K562 (cell line): ENCODE measurements at regions not wholly inside any gene's neighbourhood (a gene's known extent, or its start where the extent isn't known, plus 50 kb on each side); places are given as distances from the start of the nearest gene placed in this dataset.

Source experiments
- ATAC-seq: fragments of 200-7000 bp; cut with Tn5 transposase; 3 replicates; pipeline ENCODE4 v1.9.1; 2020; ENCODE audit warnings: moderate library complexity
- BruUV-seq: library from RNA; stranded (reverse); fragments of 400-500 nt; replicated peaks from 2 replicates; lab custom pipeline; 2021; lab: Mats Ljungman, UMichigan
- CTCF ChIA-PET: fragments of 300-600 bp; formaldehyde crosslinking; extraction: SDS; loops from one replicate; lab custom pipeline; 2021; ENCODE audit warnings: low intra/inter-chr PET ratio; lab: Yijun Ruan, JAX
- POLR2A ChIA-PET: fragments of 300-600, 350-650 bp; sonication (Branson Sonifier 250); formaldehyde crosslinking; extraction: SDS; loops from one replicate; lab custom pipeline; 2021; ENCODE audit warnings: antibody characterized with exemption, inconsistent platforms; lab: Yijun Ruan, JAX
- DNase-seq, 4 experiments: peaks; one replicate each; pipeline versions ENCODE4 v3.0.0 to v3.0.0-alpha.2; 2011 to 2018; ENCODE audit warnings: low spot score in 3 of 4, mixed read lengths in 3 of 4; ENCODE audit errors: extremely low read depth in 1 of 4
- FAIRE-seq: peaks from 2 replicates; lab custom pipeline; 2011; peaks lifted over from hg19 to GRCh38; lab: Jason Lieb, UNC
- H2AFZ ChIP-seq: 2 replicates; pipeline ENCODE4 v1.6.0; 2011; ENCODE audit warnings: low read depth, low read length, control low read depth, inconsistent platforms
- H3K27ac ChIP-seq: fragments of 200-600 bp; 3 replicates; pipeline ENCODE4 v1.8.0; 2011; ENCODE audit warnings: low read depth, mild to moderate bottlenecking, control low read depth, inconsistent platforms, low read length, moderate library complexity, mixed read lengths; ENCODE audit errors: extremely low read depth
- H3K27me3 ChIP-seq, 2 experiments: fragments of 300-600 bp in 1 of 2; 2 replicates in 1 of 2; 3 replicates in 1 of 2; pipeline versions ENCODE4 v1.6.0 to v1.8.0; 2011; ENCODE audit warnings: inconsistent platforms in 2 of 2, low read length in 2 of 2, mild to moderate bottlenecking in 1 of 2, mixed read lengths in 1 of 2, moderate library complexity in 1 of 2; ENCODE audit not compliant: control insufficient read depth in 2 of 2, insufficient read depth in 2 of 2
- H3K36me3 ChIP-seq: fragments of 300-600 bp; 3 replicates; pipeline ENCODE4 v1.8.0; 2011; ENCODE audit warnings: mild to moderate bottlenecking, low read length, inconsistent platforms; ENCODE audit not compliant: control insufficient read depth, insufficient read depth
- H3K4me1 ChIP-seq, 2 experiments: fragments of 200-600 bp in 1 of 2; replicated peaks in 1 of 2; 2 replicates in 1 of 2; 3 replicates in 1 of 2; pipeline versions ENCODE4 v1.5.1 to v1.8.0; 2011; ENCODE audit warnings: inconsistent platforms in 2 of 2, low read length in 2 of 2, mild to moderate bottlenecking in 1 of 2, mixed read lengths in 1 of 2, moderate library complexity in 1 of 2; ENCODE audit not compliant: control insufficient read depth in 2 of 2, insufficient read depth in 2 of 2
- H3K4me2 ChIP-seq: 2 replicates; pipeline ENCODE4 v1.6.1; 2011; ENCODE audit warnings: low read length, control low read depth, inconsistent platforms, mixed read lengths; ENCODE audit not compliant: insufficient read depth
- H3K4me3 ChIP-seq: fragments of 200-600 bp; sonication (generic), shearing (Covaris generic); 2 replicates; pipeline ENCODE4 v1.5.1; 2016; ENCODE audit warnings: control low read depth, inconsistent platforms
- H3K79me2 ChIP-seq: fragments of 200-600 bp; 3 replicates; pipeline ENCODE4 v1.8.0; 2011; ENCODE audit warnings: low read length, inconsistent platforms; ENCODE audit not compliant: control insufficient read depth, insufficient read depth
- H3K9ac ChIP-seq, 2 experiments: 2 replicates each; pipeline versions ENCODE4 v1.6.0 to v1.6.1; 2011; ENCODE audit warnings: low read depth in 2 of 2, low read length in 2 of 2, control low read depth in 1 of 2, inconsistent platforms in 1 of 2, mild to moderate bottlenecking in 1 of 2, mixed read lengths in 1 of 2; ENCODE audit not compliant: insufficient read depth in 1 of 2
- H3K9me1 ChIP-seq: one replicate; pipeline ENCODE4 v1.6.0; 2011; ENCODE audit warnings: inconsistent platforms, mild to moderate bottlenecking, low read length, moderate library complexity; ENCODE audit not compliant: control insufficient read depth, insufficient read depth
- H3K9me3 ChIP-seq: replicated peaks from 2 replicates; pipeline ENCODE4 v1.5.1; 2011; ENCODE audit warnings: low read depth, low read length, inconsistent platforms; ENCODE audit not compliant: control insufficient read depth, insufficient read depth
- H4K20me1 ChIP-seq: replicated peaks from 2 replicates; pipeline ENCODE4 v1.6.1; 2011; ENCODE audit warnings: low read length, inconsistent platforms, mixed read lengths; ENCODE audit not compliant: control insufficient read depth, insufficient read depth
- CCAR2 ChIP-seq: fragments of 200-400 bp; formaldehyde crosslinking; IDR thresholded peaks from 2 replicates; pipeline ENCODE4 v1.6.1; 2017; ENCODE audit warnings: mild to moderate bottlenecking, low read depth, low read length
- ELF1 ChIP-seq: fragments of 200-800 bp; sonication (Bioruptor generic); IDR thresholded peaks from 2 replicates; pipeline ENCODE4 v1.6.1; 2016; ENCODE audit warnings: missing genetic modification characterization, missing compliant biosample characterization
- ILK ChIP-seq: fragments of 450-650 bp; IDR thresholded peaks from 2 replicates; pipeline ENCODE4 v1.6.1; 2016; ENCODE audit warnings: missing genetic modification characterization, low read depth, mild to moderate bottlenecking, missing compliant biosample characterization, moderate library complexity, borderline replicate concordance
- RBM39 ChIP-seq: fragments of 200-400 bp; formaldehyde crosslinking; optimal IDR thresholded peaks from 2 replicates; pipeline ENCODE3; 2018; ENCODE audit warnings: low read depth, low read length
- SMAD4 ChIP-seq: fragments of 250-450 bp; sonication (Bioruptor Pico); conservative IDR thresholded peaks from 2 replicates; pipeline ENCODE4 v1.8.0; 2021; ENCODE audit warnings: inconsistent platforms, mild to moderate bottlenecking, moderate library complexity
- TBL1XR1 ChIP-seq, 2 experiments: IDR thresholded peaks; 2 replicates each; pipeline ENCODE4 v1.6.1; 2012; ENCODE audit warnings: improper control_type of control experiment in 2 of 2, low read length in 2 of 2, mild to moderate bottlenecking in 1 of 2
- ZKSCAN3 ChIP-seq: fragments of 250-450 bp; sonication (Bioruptor Pico); IDR thresholded peaks from 2 replicates; pipeline ENCODE4 v1.4.0; 2020
- ZNF146 ChIP-seq: IDR thresholded peaks from one replicate; pipeline ENCODE4 v1.6.1; 2018; ENCODE audit warnings: missing compliant biosample characterization; ENCODE audit not compliant: unreplicated experiment
- ZNF584 ChIP-seq: fragments of 200-800 bp; sonication (Bioruptor generic); IDR thresholded peaks from 2 replicates; pipeline ENCODE4 v1.6.1; 2016; ENCODE audit warnings: low read depth, mild to moderate bottlenecking, missing genetic modification characterization, missing compliant biosample characterization
- ZNF778 ChIP-seq: fragments of 450-650 bp; formaldehyde crosslinking; IDR thresholded peaks from 2 replicates; pipeline ENCODE4 v1.4.0; 2020; ENCODE audit warnings: mild to moderate bottlenecking, moderate library complexity
- WGBS: fragments of 100-300 bp; shearing (Covaris generic); methylation state at CpG from one replicate; pipeline ENCODE4 v1.1.6; 2016; ENCODE audit warnings: low coverage, mixed read lengths; ENCODE audit not compliant: insufficient coverage; ENCODE audit errors: missing lambda C conversion rate; 5-methylcytosine and 5-hydroxymethylcytosine counted together
- in situ Hi-C: fragments of 300-500 bp; cut with MboI; formaldehyde crosslinking; loops from 4 replicates; pipeline ENCODE4 v1.15.0; 2018; ENCODE audit warnings: inconsistent platforms, mixed read lengths
- intact Hi-C: fragments of 100-400 bp; cut with micrococcal nuclease; formaldehyde crosslinking; loops from 2 replicates; pipeline ENCODE4 v1.14.2; 2022
- TF ChIP-seq, protein P1 (sequence below), 2 experiments: fragments of 450-650 bp in 1 of 2; sonication (generic) in 1 of 2; formaldehyde crosslinking in 1 of 2; IDR thresholded peaks in 1 of 2; conservative IDR thresholded peaks in 1 of 2; 2 replicates each; pipeline versions ENCODE4 v1.6.1 to v1.8.1; 2016 to 2023; ENCODE audit warnings: mild to moderate bottlenecking in 2 of 2, moderate library complexity in 2 of 2, inconsistent platforms in 1 of 2, missing genetic modification reagents in 1 of 2
- TF ChIP-seq, protein P2 (sequence below): fragments of 250-450 bp; sonication (Bioruptor Pico); IDR thresholded peaks from 2 replicates; pipeline ENCODE4 v1.9.0; 2021; ENCODE audit warnings: mild to moderate bottlenecking, inconsistent platforms
- TF ChIP-seq, protein P3 (sequence below), 2 experiments: fragments of 450-650 bp in 1 of 2; sonication (generic) in 1 of 2; formaldehyde crosslinking; conservative IDR thresholded peaks; 2 replicates each; pipeline versions ENCODE4 v1.4.0 to v1.8.1; 2020 to 2022; ENCODE audit warnings: mild to moderate bottlenecking in 1 of 2, missing genetic modification reagents in 1 of 2
- TF ChIP-seq, protein P4 (sequence below): fragments of 250-450 bp; sonication (Bioruptor Pico); IDR thresholded peaks from 2 replicates; pipeline ENCODE4 v1.6.1; 2021; ENCODE audit warnings: mild to moderate bottlenecking

DNA sequence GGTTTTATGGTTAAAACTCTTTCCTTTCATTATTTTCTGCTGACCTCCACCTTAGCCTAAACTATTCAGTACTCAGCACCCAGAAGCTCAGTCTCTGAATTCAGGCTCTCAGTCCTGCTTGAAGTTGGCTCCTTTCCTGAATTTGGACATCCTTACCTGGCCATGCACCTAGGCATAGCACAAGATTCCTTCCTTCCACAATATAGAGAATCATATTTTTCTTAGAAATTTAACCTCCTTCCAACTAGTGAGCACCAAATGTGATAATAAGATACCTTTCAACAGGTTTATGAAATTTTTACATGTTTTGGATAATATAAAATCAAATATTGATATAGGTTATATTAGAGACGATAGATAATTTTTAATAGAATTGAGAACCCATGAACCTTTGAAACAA, 905.6 kb upstream of the GHITM start:
- in situ Hi-C loops, result no loop called here
- BruUV-seq, result no TSS peak
- H3K79me2 ChIP-seq, result no peaks in the 10 kb centered on the region
- TF ChIP-seq ZNF778 (CRISPR knock-in tag) (no peak), RBM39 (no peak), TBL1XR1 (IDR thresholded peaks at IDR 0.05; ENCODE audit: low read length in 2 of 2) (no peak), ZKSCAN3 (CRISPR knock-in tag) (no peak), ELF1 (tag) (no peak), ZNF584 (CRISPR knock-in tag) (no peak), CCAR2 (no peak), SMAD4 (CRISPR knock-in tag) (no peak), ZNF146 (CRISPR knock-in tag) (no peak), ILK (tag) (no peak)
- TF ChIP-seq, protein P1, sequence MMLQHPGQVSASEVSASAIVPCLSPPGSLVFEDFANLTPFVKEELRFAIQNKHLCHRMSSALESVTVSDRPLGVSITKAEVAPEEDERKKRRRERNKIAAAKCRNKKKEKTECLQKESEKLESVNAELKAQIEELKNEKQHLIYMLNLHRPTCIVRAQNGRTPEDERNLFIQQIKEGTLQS (IDR thresholded peaks at IDR 0.05), result no peak
- TF ChIP-seq, protein P1 (CRISPR knock-in tag; conservative IDR thresholded peaks at IDR 0.05), result no peak
- TF ChIP-seq, protein P2, sequence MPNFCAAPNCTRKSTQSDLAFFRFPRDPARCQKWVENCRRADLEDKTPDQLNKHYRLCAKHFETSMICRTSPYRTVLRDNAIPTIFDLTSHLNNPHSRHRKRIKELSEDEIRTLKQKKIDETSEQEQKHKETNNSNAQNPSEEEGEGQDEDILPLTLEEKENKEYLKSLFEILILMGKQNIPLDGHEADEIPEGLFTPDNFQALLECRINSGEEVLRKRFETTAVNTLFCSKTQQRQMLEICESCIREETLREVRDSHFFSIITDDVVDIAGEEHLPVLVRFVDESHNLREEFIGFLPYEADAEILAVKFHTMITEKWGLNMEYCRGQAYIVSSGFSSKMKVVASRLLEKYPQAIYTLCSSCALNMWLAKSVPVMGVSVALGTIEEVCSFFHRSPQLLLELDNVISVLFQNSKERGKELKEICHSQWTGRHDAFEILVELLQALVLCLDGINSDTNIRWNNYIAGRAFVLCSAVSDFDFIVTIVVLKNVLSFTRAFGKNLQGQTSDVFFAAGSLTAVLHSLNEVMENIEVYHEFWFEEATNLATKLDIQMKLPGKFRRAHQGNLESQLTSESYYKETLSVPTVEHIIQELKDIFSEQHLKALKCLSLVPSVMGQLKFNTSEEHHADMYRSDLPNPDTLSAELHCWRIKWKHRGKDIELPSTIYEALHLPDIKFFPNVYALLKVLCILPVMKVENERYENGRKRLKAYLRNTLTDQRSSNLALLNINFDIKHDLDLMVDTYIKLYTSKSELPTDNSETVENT, result no peak
- TF ChIP-seq, protein P3, sequence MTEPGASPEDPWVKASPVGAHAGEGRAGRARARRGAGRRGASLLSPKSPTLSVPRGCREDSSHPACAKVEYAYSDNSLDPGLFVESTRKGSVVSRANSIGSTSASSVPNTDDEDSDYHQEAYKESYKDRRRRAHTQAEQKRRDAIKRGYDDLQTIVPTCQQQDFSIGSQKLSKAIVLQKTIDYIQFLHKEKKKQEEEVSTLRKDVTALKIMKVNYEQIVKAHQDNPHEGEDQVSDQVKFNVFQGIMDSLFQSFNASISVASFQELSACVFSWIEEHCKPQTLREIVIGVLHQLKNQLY (CRISPR knock-in tag; conservative IDR thresholded peaks at IDR 0.05), result no peak
- TF ChIP-seq, protein P4, sequence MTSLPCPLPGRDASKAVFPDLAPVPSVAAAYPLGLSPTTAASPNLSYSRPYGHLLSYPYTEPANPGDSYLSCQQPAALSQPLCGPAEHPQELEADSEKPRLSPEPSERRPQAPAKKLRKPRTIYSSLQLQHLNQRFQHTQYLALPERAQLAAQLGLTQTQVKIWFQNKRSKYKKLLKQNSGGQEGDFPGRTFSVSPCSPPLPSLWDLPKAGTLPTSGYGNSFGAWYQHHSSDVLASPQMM (CRISPR knock-in tag), result no peak
- TF ChIP-seq, all 486 proteins: peak for 0
- intact Hi-C loops, result no loop called here
- Histone ChIP-seq H3K36me3 (no peaks in the 10 kb centered on the region), H2AFZ (no peak overlapping the region), H3K9me1 (no peaks in the 10 kb centered on the region), H3K27ac (no peak overlapping the region), H3K4me2 (no peak overlapping the region), H3K9me3 (no peaks in the 10 kb centered on the region), H3K4me3 (no peak overlapping the region), H3K4me1 (no peaks in the 10 kb centered on the region), H4K20me1 (no peaks in the 10 kb centered on the region), H3K27me3 (no peaks in the 10 kb centered on the region), H3K9ac (no peak overlapping the region)
- ATAC-seq, result no peak
- no peak for FAIRE-seq
- ChIA-PET CTCF (no interaction called here), POLR2A (no interaction called here)
- DNase-seq, result no peak
- 0% methylated on average over 1 of the region's 1 CpG for WGBS
